K562 (cell line): ENCODE measurements at regions not wholly inside any gene's neighbourhood (a gene's known extent, or its start where the extent isn't known, plus 50 kb on each side); places are given as distances from the start of the nearest gene placed in this dataset.

Experiments
- ATAC-seq: fragments of 200-7000 bp; cut with Tn5 transposase; 3 replicates; pipeline ENCODE4 v1.9.1; 2020; ENCODE audit warnings: moderate library complexity
- BruUV-seq: library from RNA; stranded (reverse); fragments of 400-500 nt; replicated peaks from 2 replicates; lab custom pipeline; 2021; lab: Mats Ljungman, UMichigan
- CTCF ChIA-PET: fragments of 300-600 bp; formaldehyde crosslinking; extraction: SDS; loops from one replicate; lab custom pipeline; 2021; ENCODE audit warnings: low intra/inter-chr PET ratio; lab: Yijun Ruan, JAX
- POLR2A ChIA-PET: fragments of 300-600, 350-650 bp; sonication (Branson Sonifier 250); formaldehyde crosslinking; extraction: SDS; loops from one replicate; lab custom pipeline; 2021; ENCODE audit warnings: antibody characterized with exemption, inconsistent platforms; lab: Yijun Ruan, JAX
- DNase-seq, 4 experiments: peaks; one replicate each; pipeline versions ENCODE4 v3.0.0 to v3.0.0-alpha.2; 2011 to 2018; ENCODE audit warnings: low spot score in 3 of 4, mixed read lengths in 3 of 4; ENCODE audit errors: extremely low read depth in 1 of 4
- FAIRE-seq: peaks from 2 replicates; lab custom pipeline; 2011; peaks lifted over from hg19 to GRCh38; lab: Jason Lieb, UNC
- H2AFZ ChIP-seq: 2 replicates; pipeline ENCODE4 v1.6.0; 2011; ENCODE audit warnings: low read depth, low read length, control low read depth, inconsistent platforms
- H3K27ac ChIP-seq: fragments of 200-600 bp; 3 replicates; pipeline ENCODE4 v1.8.0; 2011; ENCODE audit warnings: low read depth, mild to moderate bottlenecking, control low read depth, inconsistent platforms, low read length, moderate library complexity, mixed read lengths; ENCODE audit errors: extremely low read depth
- H3K27me3 ChIP-seq, 2 experiments: fragments of 300-600 bp in 1 of 2; 2 replicates in 1 of 2; 3 replicates in 1 of 2; pipeline versions ENCODE4 v1.6.0 to v1.8.0; 2011; ENCODE audit warnings: inconsistent platforms in 2 of 2, low read length in 2 of 2, mild to moderate bottlenecking in 1 of 2, mixed read lengths in 1 of 2, moderate library complexity in 1 of 2; ENCODE audit not compliant: control insufficient read depth in 2 of 2, insufficient read depth in 2 of 2
- H3K36me3 ChIP-seq: fragments of 300-600 bp; 3 replicates; pipeline ENCODE4 v1.8.0; 2011; ENCODE audit warnings: mild to moderate bottlenecking, low read length, inconsistent platforms; ENCODE audit not compliant: control insufficient read depth, insufficient read depth
- H3K4me1 ChIP-seq, 2 experiments: fragments of 200-600 bp in 1 of 2; replicated peaks in 1 of 2; 2 replicates in 1 of 2; 3 replicates in 1 of 2; pipeline versions ENCODE4 v1.5.1 to v1.8.0; 2011; ENCODE audit warnings: inconsistent platforms in 2 of 2, low read length in 2 of 2, mild to moderate bottlenecking in 1 of 2, mixed read lengths in 1 of 2, moderate library complexity in 1 of 2; ENCODE audit not compliant: control insufficient read depth in 2 of 2, insufficient read depth in 2 of 2
- H3K4me2 ChIP-seq: 2 replicates; pipeline ENCODE4 v1.6.1; 2011; ENCODE audit warnings: low read length, control low read depth, inconsistent platforms, mixed read lengths; ENCODE audit not compliant: insufficient read depth
- H3K4me3 ChIP-seq: fragments of 200-600 bp; sonication (generic), shearing (Covaris generic); 2 replicates; pipeline ENCODE4 v1.5.1; 2016; ENCODE audit warnings: control low read depth, inconsistent platforms
- H3K79me2 ChIP-seq: fragments of 200-600 bp; 3 replicates; pipeline ENCODE4 v1.8.0; 2011; ENCODE audit warnings: low read length, inconsistent platforms; ENCODE audit not compliant: control insufficient read depth, insufficient read depth
- H3K9ac ChIP-seq, 2 experiments: 2 replicates each; pipeline versions ENCODE4 v1.6.0 to v1.6.1; 2011; ENCODE audit warnings: low read depth in 2 of 2, low read length in 2 of 2, control low read depth in 1 of 2, inconsistent platforms in 1 of 2, mild to moderate bottlenecking in 1 of 2, mixed read lengths in 1 of 2; ENCODE audit not compliant: insufficient read depth in 1 of 2
- H3K9me1 ChIP-seq: one replicate; pipeline ENCODE4 v1.6.0; 2011; ENCODE audit warnings: inconsistent platforms, mild to moderate bottlenecking, low read length, moderate library complexity; ENCODE audit not compliant: control insufficient read depth, insufficient read depth
- H3K9me3 ChIP-seq: replicated peaks from 2 replicates; pipeline ENCODE4 v1.5.1; 2011; ENCODE audit warnings: low read depth, low read length, inconsistent platforms; ENCODE audit not compliant: control insufficient read depth, insufficient read depth
- H4K20me1 ChIP-seq: replicated peaks from 2 replicates; pipeline ENCODE4 v1.6.1; 2011; ENCODE audit warnings: low read length, inconsistent platforms, mixed read lengths; ENCODE audit not compliant: control insufficient read depth, insufficient read depth
- DIDO1 ChIP-seq: fragments of 450-650 bp; IDR thresholded peaks from 2 replicates; pipeline ENCODE4 v1.6.1; 2016; ENCODE audit warnings: low read depth, missing biosample characterization, missing genetic modification characterization
- HMGXB4 ChIP-seq: sonication (generic); formaldehyde crosslinking; IDR thresholded peaks from 2 replicates; pipeline ENCODE4 v1.8.1; 2023; ENCODE audit warnings: mild to moderate bottlenecking, missing genetic modification reagents
- HNRNPL ChIP-seq: fragments of 200-400 bp; formaldehyde crosslinking; IDR thresholded peaks from 2 replicates; pipeline ENCODE4 v1.6.1; 2017; ENCODE audit warnings: low read depth, mild to moderate bottlenecking, low read length
- LARP7 ChIP-seq: fragments of 450-650 bp; IDR thresholded peaks from 2 replicates; pipeline ENCODE4 v1.6.1; 2016
- LCOR ChIP-seq: sonication (generic); formaldehyde crosslinking; IDR thresholded peaks from 2 replicates; pipeline ENCODE4 v1.8.0; 2022; ENCODE audit warnings: mild to moderate bottlenecking, missing genetic modification reagents
- MCM5 ChIP-seq: fragments of 450-650 bp; IDR thresholded peaks from 2 replicates; pipeline ENCODE4 v1.6.1; 2016; ENCODE audit warnings: low read depth
- NCOA6 ChIP-seq: fragments of 450-650 bp; IDR thresholded peaks from 2 replicates; pipeline ENCODE4 v1.6.1; 2017; ENCODE audit warnings: mild to moderate bottlenecking
- NFXL1 ChIP-seq: fragments of 450-650 bp; formaldehyde crosslinking; IDR thresholded peaks from 2 replicates; pipeline ENCODE4 v1.4.0; 2021; ENCODE audit warnings: mild to moderate bottlenecking
- PHB2 ChIP-seq: fragments of 450-650 bp; IDR thresholded peaks from 2 replicates; pipeline ENCODE4 v1.6.1; 2017; ENCODE audit warnings: low read depth
- SRSF3 ChIP-seq: fragments of 200-400 bp; formaldehyde crosslinking; IDR thresholded peaks from 2 replicates; pipeline ENCODE4 v1.6.1; 2016; ENCODE audit warnings: mild to moderate bottlenecking, low read length, moderate library complexity; ENCODE audit not compliant: insufficient read depth
- TAF7 ChIP-seq: fragments of 450-650 bp; IDR thresholded peaks from 2 replicates; pipeline ENCODE4 v1.6.1; 2016; ENCODE audit warnings: missing genetic modification characterization, missing compliant biosample characterization
- TCFL5 ChIP-seq: fragments of 250-450 bp; sonication (Bioruptor Pico); conservative IDR thresholded peaks from 2 replicates; pipeline ENCODE4 v1.6.1; 2021; ENCODE audit warnings: mild to moderate bottlenecking, moderate library complexity, matching md5 sums
- U2AF1 ChIP-seq: fragments of 200-400 bp; formaldehyde crosslinking; optimal IDR thresholded peaks from 2 replicates; pipeline ENCODE3; 2017; ENCODE audit warnings: mild to moderate bottlenecking, low read depth, low read length, moderate library complexity
- ZBTB2 ChIP-seq: fragments of 450-650 bp; IDR thresholded peaks from 2 replicates; pipeline ENCODE4 v1.6.1; 2016; ENCODE audit warnings: antibody characterized with exemption
- ZFP30 ChIP-seq: fragments of 250-450 bp; sonication (Bioruptor Pico); IDR thresholded peaks from 2 replicates; pipeline ENCODE4 v1.8.0; 2022; ENCODE audit warnings: moderate library complexity, mild to moderate bottlenecking, inconsistent platforms, borderline replicate concordance
- ZNF445 ChIP-seq: fragments of 250-450 bp; sonication (Bioruptor Pico); IDR thresholded peaks from 2 replicates; pipeline ENCODE4 v1.4.0; 2020; ENCODE audit warnings: low read depth, mild to moderate bottlenecking, moderate library complexity
- ZNF75A ChIP-seq: fragments of 450-650 bp; formaldehyde crosslinking; IDR thresholded peaks from 2 replicates; pipeline ENCODE4 v1.4.0; 2020; ENCODE audit warnings: mild to moderate bottlenecking
- ZNF778 ChIP-seq: fragments of 450-650 bp; formaldehyde crosslinking; IDR thresholded peaks from 2 replicates; pipeline ENCODE4 v1.4.0; 2020; ENCODE audit warnings: mild to moderate bottlenecking, moderate library complexity
- WGBS: fragments of 100-300 bp; shearing (Covaris generic); methylation state at CpG from one replicate; pipeline ENCODE4 v1.1.6; 2016; ENCODE audit warnings: low coverage, mixed read lengths; ENCODE audit not compliant: insufficient coverage; ENCODE audit errors: missing lambda C conversion rate; 5-methylcytosine and 5-hydroxymethylcytosine counted together
- in situ Hi-C: fragments of 300-500 bp; cut with MboI; formaldehyde crosslinking; loops from 4 replicates; pipeline ENCODE4 v1.15.0; 2018; ENCODE audit warnings: inconsistent platforms, mixed read lengths
- intact Hi-C: fragments of 100-400 bp; cut with micrococcal nuclease; formaldehyde crosslinking; loops from 2 replicates; pipeline ENCODE4 v1.14.2; 2022
- TF ChIP-seq, protein P1 (sequence below): IDR thresholded peaks from 3 replicates; pipeline ENCODE4 v1.6.1; 2011; ENCODE audit warnings: borderline replicate concordance, mild to moderate bottlenecking; ENCODE audit not compliant: insufficient read length, insufficient read depth

DNA sequence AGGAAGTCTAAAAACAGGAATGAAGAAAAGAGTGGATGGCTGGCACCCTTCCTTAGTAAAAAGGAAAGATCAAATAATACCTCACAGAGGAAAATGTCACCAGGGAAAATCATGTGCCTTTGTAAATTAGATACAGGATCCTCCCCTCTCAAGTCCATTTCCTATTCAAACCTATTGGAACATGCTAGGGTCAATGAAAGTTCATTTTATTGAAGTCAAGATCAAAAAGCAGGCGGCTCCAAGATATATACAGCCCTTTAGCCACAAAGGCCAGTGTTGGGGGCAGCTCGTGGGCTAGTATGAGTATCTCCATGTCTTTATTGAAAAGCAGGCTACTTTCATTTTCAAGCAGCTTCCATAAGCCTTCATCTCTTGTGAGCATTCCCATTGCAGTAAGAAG is 141.1 kb downstream of the QDPR start:
- 0% methylated on average over 2 of the region's 2 CpGs for WGBS
- Histone ChIP-seq H3K4me3 (no peak overlapping the region), H3K79me2 (no peaks in the 10 kb centered on the region), H3K9ac (no peak overlapping the region), H2AFZ (no peak overlapping the region), H3K27me3 (no peaks in the 10 kb centered on the region), H3K9me3 (no peaks in the 10 kb centered on the region), H3K9me1 (no peaks in the 10 kb centered on the region), H3K36me3 (no peaks in the 10 kb centered on the region), H3K4me2 (no peak overlapping the region), H4K20me1 (no peaks in the 10 kb centered on the region), H3K27ac (no peak overlapping the region), H3K4me1 (no peaks in the 10 kb centered on the region)
- ChIA-PET POLR2A (interaction anchor here (0.7 kb wide), 1 partner anchor 36 kb away, joined by 3 read pairs; no protein-coding TSS in a partner anchor), CTCF (no interaction called here)
- BruUV-seq: no TSS peak
- intact Hi-C loops: no loop called here
- TF ChIP-seq TCFL5 (CRISPR knock-in tag) (no peak), SRSF3 (no peak), NFXL1 (CRISPR knock-in tag) (no peak), ZBTB2 (no peak), U2AF1 (no peak), ZNF445 (CRISPR knock-in tag) (no peak), ZNF75A (CRISPR knock-in tag) (no peak), PHB2 (no peak), MCM5 (no peak), ZFP30 (CRISPR knock-in tag) (no peak), HMGXB4 (CRISPR knock-in tag) (no peak), LARP7 (no peak), NCOA6 (no peak), ZNF778 (CRISPR knock-in tag) (no peak), HNRNPL (no peak), TAF7 (tag) (no peak), DIDO1 (tag) (no peak), LCOR (CRISPR knock-in tag) (no peak)
- TF ChIP-seq, protein P1, sequence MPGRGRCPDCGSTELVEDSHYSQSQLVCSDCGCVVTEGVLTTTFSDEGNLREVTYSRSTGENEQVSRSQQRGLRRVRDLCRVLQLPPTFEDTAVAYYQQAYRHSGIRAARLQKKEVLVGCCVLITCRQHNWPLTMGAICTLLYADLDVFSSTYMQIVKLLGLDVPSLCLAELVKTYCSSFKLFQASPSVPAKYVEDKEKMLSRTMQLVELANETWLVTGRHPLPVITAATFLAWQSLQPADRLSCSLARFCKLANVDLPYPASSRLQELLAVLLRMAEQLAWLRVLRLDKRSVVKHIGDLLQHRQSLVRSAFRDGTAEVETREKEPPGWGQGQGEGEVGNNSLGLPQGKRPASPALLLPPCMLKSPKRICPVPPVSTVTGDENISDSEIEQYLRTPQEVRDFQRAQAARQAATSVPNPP: no peak
- no peak for DNase-seq
- no peak for ATAC-seq
- in situ Hi-C loops: loop anchor here (25.0 kb wide), 1 partner anchor 1216 kb away; no protein-coding TSS in a partner anchor
- FAIRE-seq: no peak
